ENCODE measurements at regions not wholly inside any gene's neighbourhood (a gene's known extent, or its start where the extent isn't known, plus 50 kb on each side); places are given as distances from the start of the nearest gene placed in this dataset.

DNA sequence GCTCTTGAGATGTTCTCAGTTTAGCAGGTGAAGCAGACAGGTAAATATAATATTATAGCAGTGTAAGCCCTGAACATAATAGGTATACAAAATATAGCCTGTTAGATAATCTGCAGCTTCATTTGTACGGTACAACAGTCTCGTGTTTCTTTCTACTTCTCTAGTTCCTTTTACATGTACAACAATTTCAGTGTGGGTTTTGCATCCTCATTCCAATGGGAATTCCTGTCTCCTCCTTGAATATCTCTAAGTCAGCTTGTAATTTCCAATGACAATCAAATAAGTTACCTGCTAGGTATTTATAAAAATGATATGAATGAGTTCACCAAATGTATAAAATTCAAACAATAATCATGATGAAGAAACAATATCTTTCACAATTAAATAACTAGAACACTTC, 330.0 kb upstream of the RND3 start:
- TF ChIP-seq GATA2 (IDR thresholded peaks at IDR 0.05; ENCODE audit: low read depth, low read length): no peak
- no peak for TF ChIP-seq GATA3 (IDR thresholded peaks at IDR 0.05; ENCODE audit: low read depth, low read length)

Data from SH-SY5Y (cell line).